GM18909 (cell line): ENCODE measurements at regions not wholly inside any gene's neighbourhood (a gene's known extent, or its start where the extent isn't known, plus 50 kb on each side); places are given as distances from the start of the nearest gene placed in this dataset.

Experiments
- ATAC-seq: cut with Tn5 transposase; IDR thresholded peaks from one replicate; pipeline ENCODE4 v1.9.1; 2021; ENCODE audit warnings: mild to moderate bottlenecking; ENCODE audit not compliant: unreplicated experiment, poor library complexity

DNA sequence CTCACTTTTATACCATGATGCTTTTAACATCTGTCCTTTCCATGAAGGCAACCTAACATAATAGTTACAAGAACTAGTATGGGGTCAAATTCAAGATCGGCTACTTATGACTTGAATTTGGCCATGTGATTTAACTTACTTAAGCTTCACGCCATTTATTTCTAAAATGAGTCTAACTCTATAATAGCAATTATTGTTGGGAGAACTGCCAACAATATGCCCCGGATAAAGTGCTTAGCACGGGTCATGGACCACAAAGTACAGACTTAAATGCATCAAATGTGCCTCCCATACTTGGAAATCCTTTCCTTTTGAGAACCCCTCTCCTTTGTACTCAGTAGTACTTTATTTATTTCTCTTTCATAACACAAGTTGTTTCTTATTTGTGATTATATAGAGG lies 1603.6 kb upstream of the GOT2 start:
- ATAC-seq = no peak

DNA sequence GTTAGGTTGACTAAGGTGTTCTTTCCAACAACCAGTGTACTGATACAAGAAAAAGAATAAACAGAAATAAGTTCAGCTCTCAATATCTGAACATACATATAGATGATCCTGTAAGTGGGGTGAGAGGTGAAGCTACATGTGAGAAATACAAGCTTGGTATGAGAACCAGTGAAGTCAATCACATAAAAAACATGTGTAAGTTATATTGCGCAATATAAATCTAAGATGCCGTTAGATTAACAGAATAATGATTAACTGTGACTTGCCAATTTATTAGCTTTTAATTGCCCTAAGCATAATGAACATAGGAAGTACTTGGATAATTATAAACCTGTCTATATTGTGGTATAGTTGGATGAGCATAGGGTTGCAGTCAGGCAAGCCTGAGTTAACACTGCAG lies 1597.1 kb upstream of the GOT2 start:
- ATAC-seq = no peak

DNA sequence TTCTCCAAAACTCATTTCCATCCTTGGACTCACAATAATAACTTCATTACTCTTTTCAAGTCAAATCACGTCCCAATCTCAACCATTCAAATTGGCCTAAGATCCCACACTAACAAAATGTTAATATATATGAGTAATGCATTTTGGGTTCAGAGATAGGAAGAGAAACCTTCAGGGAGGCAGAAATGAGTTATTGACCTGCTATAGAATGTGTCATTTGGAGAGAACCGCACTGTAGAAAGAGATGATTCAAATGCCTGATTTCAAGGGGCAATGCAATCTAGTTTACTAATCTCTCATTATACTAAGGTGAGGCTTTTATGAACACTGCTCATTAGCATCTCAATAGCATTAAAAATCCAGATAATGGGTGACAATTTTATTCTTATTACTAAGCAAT lies 1595.0 kb upstream of the GOT2 start:
- no peak for ATAC-seq

DNA sequence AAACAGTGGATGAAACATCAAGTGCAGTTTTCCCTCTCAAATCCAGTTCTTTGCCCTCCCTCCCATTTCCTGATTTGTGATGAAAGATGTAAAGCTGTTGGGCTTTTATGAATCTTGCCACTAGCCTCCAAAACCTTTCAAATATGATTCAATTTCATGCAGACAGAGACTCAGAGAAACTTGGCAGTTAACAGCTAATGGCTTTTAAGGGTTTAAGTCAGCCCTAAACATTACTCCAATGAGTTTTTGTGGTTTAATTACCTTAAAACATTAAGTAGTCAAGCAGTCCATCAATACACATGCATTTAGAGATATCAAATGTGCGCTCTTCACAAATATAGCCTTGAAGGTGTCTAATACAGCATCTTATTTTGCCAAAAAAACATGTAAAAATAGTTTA lies 1594.0 kb upstream of the GOT2 start:
- ATAC-seq = no peak

DNA sequence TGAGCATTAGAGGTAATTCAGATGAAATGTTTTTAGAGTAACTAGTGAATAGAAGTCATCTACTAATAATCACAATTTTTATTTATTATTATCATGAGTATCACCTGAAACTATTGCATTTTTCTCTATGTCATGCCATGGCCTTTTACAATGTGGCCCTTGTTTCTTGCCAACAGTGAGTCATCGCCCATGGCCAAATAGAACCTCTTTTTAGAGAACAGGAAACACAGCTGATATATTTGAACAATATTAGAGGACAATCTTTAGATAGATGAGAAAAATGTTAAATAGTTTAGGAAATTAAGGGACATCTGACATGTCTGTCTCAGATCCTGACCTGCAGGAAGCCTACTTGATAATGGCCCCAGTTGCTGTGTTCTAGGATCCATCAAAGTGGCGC lies 1584.4 kb upstream of the GOT2 start:
- ATAC-seq = no peak

DNA sequence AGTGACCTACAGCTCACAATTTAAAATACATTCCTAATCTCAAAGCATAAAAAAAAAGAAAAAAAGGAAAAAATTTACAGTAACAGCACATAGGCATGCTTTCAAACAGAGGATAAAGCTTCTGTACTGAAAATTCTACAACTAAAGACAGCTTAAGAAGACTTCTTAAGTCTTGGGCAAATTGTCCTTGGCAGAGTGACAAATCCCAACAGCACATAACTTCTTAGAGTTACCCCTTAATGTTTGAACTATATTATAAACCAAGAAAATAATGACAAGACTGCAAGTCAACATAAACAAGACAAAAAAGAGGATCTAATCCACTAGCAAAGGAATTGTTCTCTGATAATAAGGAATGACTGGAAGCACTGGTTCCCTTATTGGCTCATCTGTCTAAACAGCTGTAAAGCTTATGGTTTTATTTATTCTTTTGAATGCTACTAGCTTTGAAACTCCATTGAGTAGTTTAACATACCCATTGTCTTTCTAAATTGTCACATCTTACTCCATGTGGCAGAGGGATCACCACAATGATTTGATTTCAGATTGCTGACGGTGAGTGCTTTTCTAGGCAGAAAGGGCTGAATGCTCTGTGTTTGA lies 1576.8 kb upstream of the GOT2 start:
- ATAC-seq = no peak

DNA sequence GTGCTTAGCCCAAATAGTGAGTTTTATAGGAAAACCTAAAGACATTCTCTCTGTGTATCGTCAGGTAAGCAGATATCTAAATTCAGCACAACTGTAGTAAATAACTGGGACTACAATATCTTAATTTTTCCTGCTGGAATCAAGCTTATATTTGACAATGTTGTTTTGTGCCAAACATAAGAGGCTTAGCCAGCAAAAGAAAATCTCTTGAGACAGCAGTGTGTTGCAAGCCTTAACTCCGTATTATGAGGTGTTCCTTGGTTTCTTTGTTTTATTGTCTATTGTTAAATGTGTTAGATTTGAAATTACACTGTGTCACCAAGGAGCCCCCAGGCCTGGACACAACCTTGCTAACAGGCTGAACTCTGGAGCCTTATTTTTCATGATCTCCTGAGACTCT lies 1570.6 kb upstream of the GOT2 start:
- no peak for ATAC-seq

DNA sequence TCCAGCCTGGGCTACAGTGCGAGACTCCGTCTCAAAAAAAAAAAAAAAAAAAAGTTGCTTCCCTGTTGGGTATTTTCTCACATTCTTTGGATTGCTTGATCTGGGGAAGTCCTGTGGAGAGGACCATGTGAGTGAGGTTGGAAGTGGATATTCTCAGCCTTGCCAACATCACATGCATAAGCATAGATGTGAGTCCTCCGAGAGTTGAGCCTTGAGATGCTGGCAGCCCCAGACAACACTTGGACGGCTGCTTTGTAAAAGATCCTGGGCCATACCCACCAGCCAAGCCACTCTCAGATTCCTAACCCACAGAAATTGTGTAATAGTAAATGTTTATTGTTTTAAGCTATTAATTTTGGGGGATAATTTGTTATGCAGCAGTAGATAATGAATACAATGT lies 1570.0 kb upstream of the GOT2 start:
- ATAC-seq = no peak

DNA sequence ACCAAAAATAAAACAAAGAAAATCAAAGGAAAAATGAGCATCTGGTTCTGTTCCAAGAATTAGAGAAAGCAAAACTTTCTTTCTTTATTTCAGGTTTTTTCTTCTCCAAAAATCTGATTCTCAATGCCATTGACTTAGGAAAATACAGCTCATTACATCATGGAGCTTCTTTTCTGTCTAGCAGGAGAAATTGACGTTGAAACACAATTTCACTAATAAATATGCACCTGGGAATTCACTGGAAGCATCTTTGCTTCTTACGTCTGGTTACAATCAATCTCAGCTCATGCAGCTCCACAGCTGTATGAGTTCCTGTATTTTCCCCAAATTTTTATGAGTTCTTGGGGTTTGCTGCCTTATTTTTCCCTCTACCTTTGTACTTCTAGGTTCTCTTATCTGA lies 1568.6 kb upstream of the GOT2 start:
- ATAC-seq = no peak

DNA sequence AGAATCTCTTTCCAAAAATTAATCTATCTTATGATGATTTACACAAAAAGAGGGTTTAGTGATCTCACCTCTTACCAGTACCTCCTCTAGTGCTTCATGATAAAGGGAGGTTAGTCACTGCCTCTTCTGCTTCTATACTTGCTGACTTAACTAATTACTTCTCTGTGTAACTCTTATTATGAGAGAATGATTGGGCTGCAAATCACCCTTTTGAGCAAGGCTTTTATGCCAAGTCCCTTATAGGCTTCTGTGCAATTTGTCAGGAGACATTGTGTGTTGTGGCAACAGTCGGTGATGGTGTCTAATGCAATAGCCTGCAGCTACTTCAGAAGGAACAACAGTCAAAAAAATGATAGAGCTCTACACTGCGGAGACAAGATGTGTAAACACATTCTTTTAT lies 1568.1 kb upstream of the GOT2 start:
- ATAC-seq = no peak

DNA sequence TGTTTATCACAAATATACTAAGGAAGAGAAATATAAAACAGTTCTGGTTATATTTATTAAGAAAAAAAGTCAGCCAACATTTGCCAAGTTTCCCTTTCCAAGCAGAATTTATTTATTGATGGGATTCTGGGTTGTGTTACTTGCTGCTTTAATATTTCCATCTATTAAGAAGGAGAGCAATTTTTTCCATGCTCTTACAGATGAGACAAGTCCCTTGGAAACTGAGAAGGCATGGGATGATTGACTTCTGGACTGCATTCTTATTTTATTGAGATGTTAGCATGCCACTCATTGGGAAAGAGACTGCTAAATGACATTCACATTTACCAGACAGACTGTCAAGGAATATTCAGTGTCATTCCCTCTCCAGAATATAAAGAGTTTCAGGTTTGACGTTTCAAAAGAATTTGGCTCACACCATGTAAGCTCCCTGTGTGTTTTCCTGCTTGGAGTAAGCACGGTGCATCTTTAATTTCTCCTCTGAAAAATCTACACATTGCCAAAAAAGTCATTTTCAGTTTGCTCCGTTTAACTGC lies 1565.2 kb upstream of the GOT2 start:
- ATAC-seq = no peak

DNA sequence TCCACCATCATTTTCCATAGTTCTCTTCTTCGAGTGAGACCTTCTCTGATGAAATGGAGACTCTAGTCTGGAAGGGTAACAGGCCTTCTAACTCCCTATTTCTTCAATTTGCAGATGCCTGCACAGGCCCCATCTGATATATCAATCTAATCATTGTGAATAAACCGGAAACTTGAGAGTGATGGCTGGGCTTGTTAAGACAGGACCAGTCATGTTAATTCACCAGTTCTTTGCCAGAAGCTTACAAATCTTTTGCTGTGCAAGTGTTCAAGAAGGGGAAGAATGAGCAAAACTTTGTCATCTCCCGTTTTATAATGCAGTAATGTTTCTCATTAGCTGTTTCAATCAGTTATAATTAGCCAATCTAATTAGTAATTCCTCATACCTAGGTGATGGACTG lies 1561.3 kb upstream of the GOT2 start:
- no peak for ATAC-seq

DNA sequence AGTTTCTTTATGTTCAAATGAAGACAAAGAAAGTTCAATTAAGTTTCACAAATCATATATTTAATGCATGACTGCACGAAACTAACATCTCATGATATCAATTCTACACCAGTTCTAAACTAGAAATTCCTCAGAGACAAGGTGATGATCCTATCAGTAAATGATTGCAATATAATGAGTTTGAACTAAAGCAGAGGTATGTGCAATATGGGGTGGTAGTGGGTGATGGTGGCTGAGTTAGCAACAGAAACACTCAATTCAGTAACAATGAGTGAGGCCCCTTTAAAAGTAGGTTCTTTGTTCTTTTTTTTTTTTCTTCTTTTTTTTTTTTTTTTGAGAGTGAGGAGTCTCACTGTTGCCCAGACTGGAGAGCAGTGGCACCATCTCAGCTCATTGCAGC lies 1551.7 kb upstream of the GOT2 start:
- ATAC-seq = no peak

DNA sequence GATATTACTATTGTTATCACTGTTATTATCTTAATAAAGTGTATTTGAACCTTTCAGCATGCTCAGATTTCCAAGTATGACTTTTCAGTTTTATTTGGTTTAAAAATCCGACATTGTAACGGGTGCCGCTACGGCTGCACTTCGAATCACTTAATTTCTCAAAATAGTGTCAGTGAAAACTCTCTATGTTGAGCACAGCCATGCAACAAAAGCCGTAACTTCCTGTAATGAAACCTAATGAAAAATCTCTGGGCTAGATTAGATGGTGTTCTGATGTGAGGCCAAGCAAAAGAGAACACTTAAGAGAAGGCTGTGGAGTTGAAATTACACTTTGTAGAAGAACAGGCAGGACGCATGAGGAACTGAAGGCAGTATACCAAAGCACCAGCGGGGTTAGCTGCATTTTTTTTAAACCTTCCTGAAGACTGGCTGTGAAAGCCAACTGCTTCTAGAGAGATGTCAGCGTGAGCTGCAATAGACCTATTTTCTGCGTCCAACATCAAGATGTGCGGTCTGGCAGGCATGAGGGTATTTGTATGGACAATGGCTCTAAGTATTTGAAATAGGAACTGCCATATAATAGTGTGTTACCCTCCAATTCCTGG lies 1545.0 kb upstream of the GOT2 start:
- ATAC-seq = no peak

DNA sequence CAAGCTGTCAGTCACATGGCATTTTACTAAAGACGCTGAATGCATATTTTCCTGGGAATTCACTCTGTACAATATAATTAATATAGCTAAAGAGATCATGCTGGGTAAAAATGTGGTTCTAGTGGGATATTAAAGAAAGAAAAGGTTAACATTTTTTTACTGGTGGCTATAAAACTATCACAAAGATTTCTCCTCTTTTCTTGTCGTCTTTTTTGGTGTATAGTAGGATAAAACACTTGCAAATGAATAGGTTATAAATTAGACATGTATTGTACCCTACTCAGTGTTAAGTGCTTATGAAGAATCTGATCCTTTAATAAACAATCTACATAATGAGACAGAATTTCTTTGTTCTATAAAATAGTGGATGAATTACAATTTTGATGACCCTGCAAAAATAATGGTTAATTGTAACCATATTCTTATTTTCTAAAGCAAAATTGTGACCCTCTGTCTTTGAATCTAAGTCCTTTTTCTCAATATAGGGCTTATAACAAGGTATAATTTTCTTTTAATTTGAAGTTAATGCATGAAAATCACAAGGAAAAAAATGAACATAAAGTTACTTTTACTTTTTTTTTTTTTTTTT lies 1540.4 kb upstream of the GOT2 start:
- ATAC-seq = no peak

DNA sequence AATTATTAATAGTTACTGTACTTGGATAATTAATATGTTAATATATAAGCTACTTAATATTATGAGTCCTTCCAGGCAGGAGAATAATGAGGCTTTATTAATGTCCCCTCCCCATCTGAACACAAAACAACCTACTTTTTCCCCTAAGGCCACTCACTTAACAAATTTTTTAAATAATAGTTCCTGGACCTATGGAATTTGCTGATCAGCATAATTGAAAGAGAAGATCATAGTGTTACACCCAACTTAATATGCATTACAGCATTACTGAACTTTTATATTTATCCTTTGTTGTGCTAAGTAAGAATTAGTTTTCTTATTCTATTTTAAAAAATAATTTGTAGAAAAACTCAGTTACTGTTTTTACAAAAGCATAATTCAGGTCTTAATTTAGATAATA lies 1537.7 kb upstream of the GOT2 start:
- no peak for ATAC-seq

DNA sequence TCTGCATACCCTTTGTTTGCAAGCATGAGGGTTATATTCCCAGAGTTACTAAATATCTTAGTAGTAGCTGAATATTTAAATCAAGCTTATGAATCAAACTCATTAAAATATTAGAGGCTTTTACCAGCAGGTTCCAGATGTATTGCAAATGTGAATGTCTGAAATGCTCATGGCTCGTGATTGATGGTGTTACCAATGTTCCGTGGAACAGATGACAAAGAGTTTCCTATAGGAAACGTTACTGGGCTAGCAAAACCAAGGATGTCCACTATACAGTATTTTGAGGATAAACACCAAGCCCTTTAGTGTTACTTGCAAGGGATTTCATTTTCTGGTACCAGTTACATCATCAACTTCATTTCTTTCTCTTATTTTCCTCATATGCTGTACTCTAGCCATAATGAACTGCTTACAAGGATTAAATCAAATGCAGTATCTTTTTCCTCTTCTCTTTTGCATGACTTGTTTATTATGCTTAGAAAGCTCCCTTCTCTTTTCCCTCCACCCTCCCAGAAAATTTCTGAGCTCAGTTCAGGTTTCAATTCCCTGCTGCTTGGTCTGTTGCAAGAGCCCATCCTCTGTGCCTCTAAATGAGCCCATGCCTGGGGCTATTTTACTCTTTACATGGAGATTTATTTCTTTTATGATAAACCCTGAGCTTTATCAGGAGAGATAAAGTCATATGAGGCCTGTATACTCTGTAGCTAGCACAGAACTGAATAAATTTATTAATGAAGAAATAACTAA lies 1537.1 kb upstream of the GOT2 start:
- ATAC-seq = no peak

DNA sequence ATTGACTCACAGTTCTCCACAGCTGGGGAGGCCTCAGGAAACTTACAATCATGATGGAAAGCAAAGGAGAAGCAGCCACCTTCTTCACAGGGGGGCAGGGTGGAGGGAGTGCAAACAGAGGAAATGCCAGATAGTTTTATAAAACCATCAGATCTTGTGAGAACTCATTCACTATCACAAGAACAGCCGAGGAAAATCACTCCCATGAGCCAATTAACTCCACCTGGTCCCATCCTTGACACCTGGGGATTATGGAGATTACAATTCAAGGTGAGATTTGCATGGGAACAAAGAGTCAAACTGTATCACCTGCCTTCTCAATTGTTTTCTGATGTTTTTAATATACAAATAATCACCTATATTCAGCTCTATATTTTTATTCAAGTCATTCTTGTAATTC lies 1527.3 kb upstream of the GOT2 start:
- no peak for ATAC-seq

DNA sequence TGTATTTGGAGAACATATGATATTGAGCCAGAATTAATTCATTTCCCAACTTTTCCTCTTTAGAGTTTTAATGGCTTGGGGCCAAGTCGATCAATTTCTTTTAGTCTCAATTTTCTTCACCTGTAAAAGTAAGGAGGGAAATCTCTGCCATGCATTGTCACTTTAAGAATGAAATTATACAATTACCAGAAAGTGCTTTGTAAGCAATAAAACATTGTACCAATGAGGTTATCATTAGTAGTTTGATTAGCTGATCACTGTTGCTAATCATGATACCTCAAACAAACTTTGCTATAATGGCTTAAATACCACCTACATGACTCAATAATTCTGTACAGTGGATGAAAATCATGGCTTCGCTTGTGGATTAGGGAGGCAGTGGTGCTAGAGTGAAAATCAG lies 1525.8 kb upstream of the GOT2 start:
- no peak for ATAC-seq

DNA sequence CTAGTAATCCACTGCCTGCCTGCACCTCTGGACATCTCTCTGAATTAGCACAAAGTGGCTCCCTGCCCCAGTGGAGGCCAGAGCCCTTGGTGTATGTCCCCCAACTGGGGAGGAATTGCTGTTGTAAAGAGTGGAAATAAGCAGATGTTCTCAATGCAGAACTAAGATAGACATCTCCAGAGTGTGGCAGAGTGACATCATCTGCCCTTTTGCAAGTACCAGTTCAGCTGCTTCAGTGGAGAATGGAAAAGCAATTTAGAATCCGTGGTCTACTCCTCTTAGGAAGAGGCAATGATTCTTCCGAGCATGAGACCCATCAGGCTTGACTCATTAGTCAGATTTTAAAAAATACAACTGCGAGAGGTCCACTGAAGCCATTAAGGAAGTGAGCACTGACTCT lies 1512.0 kb upstream of the GOT2 start:
- ATAC-seq = no peak

DNA sequence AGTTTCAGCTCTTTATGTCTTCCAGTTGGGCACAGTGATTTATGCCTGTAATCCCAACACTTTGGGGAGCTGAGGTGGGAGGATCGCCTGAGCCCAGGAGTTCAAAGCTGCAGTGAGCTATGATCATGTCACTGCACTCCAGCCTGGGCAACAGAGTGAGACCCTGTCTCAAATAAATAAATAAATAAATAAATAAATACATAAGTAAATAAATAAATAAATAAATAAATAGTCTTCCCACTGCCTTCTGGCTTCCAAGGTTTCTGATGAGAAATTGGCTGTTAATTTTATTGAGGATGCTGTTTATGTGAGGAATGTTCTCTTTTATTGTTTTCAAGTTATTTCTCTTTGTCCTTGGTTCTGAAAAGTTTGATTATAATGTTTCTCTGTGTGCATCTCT lies 1507.6 kb upstream of the GOT2 start:
- ATAC-seq = no peak
